DOHH2 (cell line): ENCODE measurements at regions not wholly inside any gene's neighbourhood (a gene's known extent, or its start where the extent isn't known, plus 50 kb on each side); places are given as distances from the start of the nearest gene placed in this dataset.

Experiments used
- H3F3A ChIP-seq: fragments of 200-600 bp; sonication (generic), shearing (Covaris generic); 2 replicates; pipeline ENCODE4 v1.6.0; 2016; ENCODE audit warnings: antibody characterized with exemption, mild to moderate bottlenecking; ENCODE audit not compliant: control insufficient read depth, insufficient read depth
- H3K27ac ChIP-seq: fragments of 200-600 bp; sonication (generic); 2 replicates; pipeline ENCODE4 v1.5.1; 2014; ENCODE audit warnings: low read depth, mild to moderate bottlenecking, low read length, moderate library complexity
- H3K27me3 ChIP-seq: fragments of 200-600 bp; sonication (generic); 2 replicates; pipeline ENCODE4 v1.6.1; 2014; ENCODE audit warnings: mild to moderate bottlenecking, low read length, mixed read lengths; ENCODE audit not compliant: control insufficient read depth
- H3K36me3 ChIP-seq: fragments of 200-600 bp; sonication (generic); 2 replicates; pipeline ENCODE4 v1.6.1; 2014; ENCODE audit warnings: mild to moderate bottlenecking, low read length, moderate library complexity, mixed read lengths; ENCODE audit not compliant: control insufficient read depth
- H3K4me1 ChIP-seq: fragments of 200-600 bp; sonication (generic); 2 replicates; pipeline ENCODE4 v1.6.1; 2014; ENCODE audit warnings: mild to moderate bottlenecking, low read length, mixed read lengths; ENCODE audit not compliant: control insufficient read depth
- H3K4me2 ChIP-seq: fragments of 200-600 bp; sonication (generic); 2 replicates; pipeline ENCODE4 v1.6.0; 2014; ENCODE audit warnings: mild to moderate bottlenecking, low read length, moderate library complexity
- H3K4me3 ChIP-seq: fragments of 200-600 bp; sonication (generic); 2 replicates; pipeline ENCODE4 v1.5.1; 2014; ENCODE audit warnings: mild to moderate bottlenecking, low read length, mixed read lengths
- H3K79me2 ChIP-seq: fragments of 200-600 bp; sonication (generic); 2 replicates; pipeline ENCODE4 v1.6.1; 2014; ENCODE audit warnings: mild to moderate bottlenecking, low read length, mixed read lengths; ENCODE audit not compliant: control insufficient read depth
- H3K9me2 ChIP-seq: fragments of 200-600 bp; sonication (generic); replicated peaks from 2 replicates; pipeline ENCODE4 v1.6.1; 2014; ENCODE audit warnings: mild to moderate bottlenecking, low read length, mixed read lengths; ENCODE audit not compliant: control insufficient read depth
- H3K9me3 ChIP-seq: fragments of 200-600 bp; sonication (generic); 2 replicates; pipeline ENCODE4 v1.6.1; 2014; ENCODE audit warnings: antibody characterized with exemption, low read length, mixed read lengths; ENCODE audit not compliant: control insufficient read depth, insufficient read depth
- H4K20me1 ChIP-seq: fragments of 200-600 bp; sonication (generic); 2 replicates; pipeline ENCODE4 v1.6.0; 2014; ENCODE audit warnings: low read depth, mild to moderate bottlenecking, antibody characterized with exemption, low read length, moderate library complexity; ENCODE audit not compliant: control insufficient read depth, insufficient read depth
- CTCF ChIP-seq: fragments of 200-600 bp; sonication (generic); IDR thresholded peaks from one replicate; pipeline ENCODE4 v1.5.1; 2014; ENCODE audit warnings: antibody characterized with exemption, mild to moderate bottlenecking, low read depth, low read length; ENCODE audit not compliant: poor library complexity, severe bottlenecking
- EZH2phosphoT487 ChIP-seq: fragments of 200-600 bp; sonication (generic); IDR thresholded peaks from 2 replicates; pipeline ENCODE4 v1.6.1; 2017; ENCODE audit warnings: borderline replicate concordance, mild to moderate bottlenecking, antibody characterized with exemption, low read length, moderate library complexity, mixed read lengths

GRCh38 chr7:41415051-41415450, 287.8 kb downstream of the INHBA start:
- Histone ChIP-seq H3K79me2 (no peaks in the 10 kb centered on the region), H3K4me3 (no peak overlapping the region), H3F3A (no peaks in the 10 kb centered on the region), H3K27me3 (no peaks in the 10 kb centered on the region), H3K4me1 (no peaks in the 10 kb centered on the region), H3K4me2 (no peak overlapping the region), H3K9me2 (no peaks in the 10 kb centered on the region), H3K27ac (no peak overlapping the region), H4K20me1 (no peaks in the 10 kb centered on the region), H3K36me3 (no peaks in the 10 kb centered on the region), H3K9me3 (no peaks in the 10 kb centered on the region)
- TF ChIP-seq CTCF = no peak
- no peak for TF ChIP-seq EZH2phosphoT487

- Histone ChIP-seq H3K79me2 (no peaks in the 10 kb centered on the region), H3K4me3 (no peak overlapping the region), H3K4me2 (no peak overlapping the region), H3K27ac (no peak overlapping the region), H3K36me3 (no peaks in the 10 kb centered on the region), H3F3A (no peaks in the 10 kb centered on the region), H3K9me2 (no peaks in the 10 kb centered on the region), H4K20me1 (no peaks in the 10 kb centered on the region), H3K27me3 (no peaks in the 10 kb centered on the region), H3K9me3 (peaks cover 3% of the 10 kb centered on the region; the same call in 1 of the 2 replicates), H3K4me1 (no peaks in the 10 kb centered on the region)
- TF ChIP-seq EZH2phosphoT487 (no peak), CTCF (no peak)
Observed at GRCh38 chr7:41404375-41405074, 298.4 kb downstream of the INHBA start.

- no peaks in the 10 kb centered on the region for H3K9me2 ChIP-seq
- no peaks in the 10 kb centered on the region for H3K79me2 ChIP-seq
- H3K4me1 ChIP-seq = no peaks in the 10 kb centered on the region
- H3K4me3 ChIP-seq = no peak overlapping the region
- H3K4me2 ChIP-seq = no peak overlapping the region
- no peak for TF ChIP-seq CTCF
- TF ChIP-seq EZH2phosphoT487 = no peak
- no peak overlapping the region for H3K27ac ChIP-seq
- H3K9me3 ChIP-seq = peaks cover 3% of the 10 kb centered on the region; the same call in 1 of the 2 replicates
- no peaks in the 10 kb centered on the region for H3K27me3 ChIP-seq
- H3F3A ChIP-seq = no peaks in the 10 kb centered on the region
- H3K36me3 ChIP-seq = no peaks in the 10 kb centered on the region
- H4K20me1 ChIP-seq = no peaks in the 10 kb centered on the region
Observed at GRCh38 chr7:41403291-41403690, 299.6 kb downstream of the INHBA start.
